BLaER1 (cell line): ENCODE measurements at regions not wholly inside any gene's neighbourhood (a gene's known extent, or its start where the extent isn't known, plus 50 kb on each side); places are given as distances from the start of the nearest gene placed in this dataset.
"Not testable (repeated sequence)": the region's sequence is repeated elsewhere in the genome, so short reads cannot be mapped to it uniquely, and the experiment has no call there.

Experiments
- H3K27ac ChIP-seq: shearing (Covaris generic); formaldehyde crosslinking; 2 replicates; pipeline ENCODE4 v1.8.1; 2022
- H3K27me3 ChIP-seq: shearing (Covaris generic); formaldehyde crosslinking; 2 replicates; pipeline ENCODE4 v1.8.1; 2022
- H3K36me3 ChIP-seq: shearing (Covaris generic); formaldehyde crosslinking; 2 replicates; pipeline ENCODE4 v1.8.1; 2022
- H3K4me1 ChIP-seq: shearing (Covaris generic); formaldehyde crosslinking; 2 replicates; pipeline ENCODE4 v1.8.1; 2022
- H3K4me2 ChIP-seq: shearing (Covaris generic); formaldehyde crosslinking; 2 replicates; pipeline ENCODE4 v1.8.1; 2022
- H3K4me3 ChIP-seq: shearing (Covaris generic); formaldehyde crosslinking; 2 replicates; pipeline ENCODE4 v1.8.1; 2022
- H3K9ac ChIP-seq: shearing (Covaris generic); formaldehyde crosslinking; 2 replicates; pipeline ENCODE4 v1.8.1; 2022
- H3K9me3 ChIP-seq: shearing (Covaris generic); formaldehyde crosslinking; 2 replicates; pipeline ENCODE4 v1.8.1; 2022
- H4K20me1 ChIP-seq: shearing (Covaris generic); formaldehyde crosslinking; 2 replicates; pipeline ENCODE4 v1.8.1; 2022
- Cebpa-rat ChIP-seq: shearing (Covaris generic); IDR thresholded peaks from 2 replicates; pipeline ENCODE4 v1.8.1; 2022

GRCh38 chr6:86147859-86148258 lies 505.2 kb upstream of the SYNCRIP start:
- H3K4me1 ChIP-seq, result no peaks in the 10 kb centered on the region
- H3K9me3 ChIP-seq, result no peaks in the 10 kb centered on the region
- no peak overlapping the region for H3K4me3 ChIP-seq
- no peaks in the 10 kb centered on the region for H3K36me3 ChIP-seq
- no peak overlapping the region for H3K27ac ChIP-seq
- H3K4me2 ChIP-seq, result no peak overlapping the region
- no peak for TF ChIP-seq Cebpa-rat
- H4K20me1 ChIP-seq, result no peaks in the 10 kb centered on the region
- H3K27me3 ChIP-seq, result no peaks in the 10 kb centered on the region
- H3K9ac ChIP-seq, result no peak overlapping the region

GRCh38 chr6:86147311-86147710 lies 504.6 kb upstream of the SYNCRIP start:
- no peaks in the 10 kb centered on the region for H3K9me3 ChIP-seq
- no peak overlapping the region for H3K27ac ChIP-seq
- H3K9ac ChIP-seq, result no peak overlapping the region
- H4K20me1 ChIP-seq, result no peaks in the 10 kb centered on the region
- H3K4me3 ChIP-seq, result no peak overlapping the region
- no peak overlapping the region for H3K4me2 ChIP-seq
- no peak for TF ChIP-seq Cebpa-rat
- no peaks in the 10 kb centered on the region for H3K36me3 ChIP-seq
- H3K4me1 ChIP-seq, result no peaks in the 10 kb centered on the region
- H3K27me3 ChIP-seq, result no peaks in the 10 kb centered on the region

GRCh38 chr6:86146751-86147150 lies 504.1 kb upstream of the SYNCRIP start:
- H3K9ac ChIP-seq, H3K9me3 ChIP-seq, H3K4me1 ChIP-seq, H3K4me3 ChIP-seq, H3K36me3 ChIP-seq, H3K27me3 ChIP-seq, H3K4me2 ChIP-seq, H3K27ac ChIP-seq, H4K20me1 ChIP-seq: not testable (repeated sequence)

- no peaks in the 10 kb centered on the region for H4K20me1 ChIP-seq
- no peak overlapping the region for H3K9ac ChIP-seq
- H3K9me3 ChIP-seq, result no peaks in the 10 kb centered on the region
- no peaks in the 10 kb centered on the region for H3K27me3 ChIP-seq
- H3K4me2 ChIP-seq, result no peak overlapping the region
- TF ChIP-seq Cebpa-rat, result no peak
- no peaks in the 10 kb centered on the region for H3K36me3 ChIP-seq
- H3K27ac ChIP-seq, result no peak overlapping the region
- no peak overlapping the region for H3K4me3 ChIP-seq
- no peaks in the 10 kb centered on the region for H3K4me1 ChIP-seq
These were observed 499.6 kb upstream of the SYNCRIP start for GRCh38 chr6:86142326-86142725.

GRCh38 chr6:86128130-86128814 lies 485.6 kb upstream of the SYNCRIP start:
- H3K36me3 ChIP-seq, result no peaks in the 10 kb centered on the region
- H3K9ac ChIP-seq, result no peak overlapping the region
- no peak overlapping the region for H3K4me2 ChIP-seq
- H3K27me3 ChIP-seq, result no peaks in the 10 kb centered on the region
- H3K4me1 ChIP-seq, result no peaks in the 10 kb centered on the region
- no peak for TF ChIP-seq Cebpa-rat
- H3K9me3 ChIP-seq, result no peaks in the 10 kb centered on the region
- H3K4me3 ChIP-seq, result no peak overlapping the region
- H4K20me1 ChIP-seq, result no peaks in the 10 kb centered on the region
- H3K27ac ChIP-seq, result no peak overlapping the region

- H3K27me3 ChIP-seq, result no peaks in the 10 kb centered on the region
- no peaks in the 10 kb centered on the region for H4K20me1 ChIP-seq
- H3K4me1 ChIP-seq, result no peaks in the 10 kb centered on the region
- no peaks in the 10 kb centered on the region for H3K36me3 ChIP-seq
- no peak for TF ChIP-seq Cebpa-rat
- no peak overlapping the region for H3K9ac ChIP-seq
- H3K4me2 ChIP-seq, result no peak overlapping the region
- H3K9me3 ChIP-seq, result no peaks in the 10 kb centered on the region
- H3K27ac ChIP-seq, result no peak overlapping the region
- H3K4me3 ChIP-seq, result no peak overlapping the region
These were observed 479.4 kb upstream of the SYNCRIP start for GRCh38 chr6:86122086-86122485.

- Histone ChIP-seq H3K9me3 (no peaks in the 10 kb centered on the region), H3K36me3 (no peaks in the 10 kb centered on the region), H3K4me3 (no peak overlapping the region), H3K27ac (no peak overlapping the region), H3K4me1 (no peaks in the 10 kb centered on the region), H3K4me2 (no peak overlapping the region), H3K27me3 (no peaks in the 10 kb centered on the region), H4K20me1 (no peaks in the 10 kb centered on the region), H3K9ac (no peak overlapping the region)
- TF ChIP-seq Cebpa-rat, result no peak
These were observed 475.6 kb upstream of the SYNCRIP start for GRCh38 chr6:86118271-86118670.

- Histone ChIP-seq H3K27me3 (no peaks in the 10 kb centered on the region), H3K27ac (no peak overlapping the region), H3K4me3 (no peak overlapping the region), H4K20me1 (no peaks in the 10 kb centered on the region), H3K9me3 (no peaks in the 10 kb centered on the region), H3K4me1 (no peaks in the 10 kb centered on the region), H3K9ac (no peak overlapping the region), H3K36me3 (no peaks in the 10 kb centered on the region), H3K4me2 (no peak overlapping the region)
- no peak for TF ChIP-seq Cebpa-rat
These were observed 465.3 kb upstream of the SYNCRIP start for GRCh38 chr6:86107985-86108384.

GRCh38 chr6:86087954-86088353 lies 445.3 kb upstream of the SYNCRIP start:
- Histone ChIP-seq H3K4me1 (no peaks in the 10 kb centered on the region), H3K4me2 (no peak overlapping the region), H3K9ac (no peak overlapping the region), H3K4me3 (no peak overlapping the region), H3K36me3 (no peaks in the 10 kb centered on the region), H3K27me3 (no peaks in the 10 kb centered on the region), H4K20me1 (no peaks in the 10 kb centered on the region), H3K27ac (no peak overlapping the region), H3K9me3 (no peaks in the 10 kb centered on the region)
- TF ChIP-seq Cebpa-rat, result no peak

GRCh38 chr6:86079938-86080337 lies 437.3 kb upstream of the SYNCRIP start:
- Histone ChIP-seq H3K4me3 (no peak overlapping the region), H3K9me3 (no peaks in the 10 kb centered on the region), H3K36me3 (no peaks in the 10 kb centered on the region), H3K9ac (no peak overlapping the region), H3K27ac (no peak overlapping the region), H4K20me1 (no peaks in the 10 kb centered on the region), H3K4me1 (0 out of 2 replicates have a peak, but pooled peaks cover 6% of the 10 kb centered on the region), H3K27me3 (no peaks in the 10 kb centered on the region), H3K4me2 (no peak overlapping the region)
- TF ChIP-seq Cebpa-rat, result no peak

GRCh38 chr6:86070151-86070550 lies 427.5 kb upstream of the SYNCRIP start:
- Histone ChIP-seq H3K4me3 (no peak overlapping the region), H3K27me3 (no peaks in the 10 kb centered on the region), H3K27ac (no peak overlapping the region), H3K9ac (no peak overlapping the region), H3K9me3 (no peaks in the 10 kb centered on the region), H3K36me3 (no peaks in the 10 kb centered on the region), H3K4me1 (no peaks in the 10 kb centered on the region), H3K4me2 (no peak overlapping the region), H4K20me1 (no peaks in the 10 kb centered on the region)
- no peak for TF ChIP-seq Cebpa-rat

GRCh38 chr6:86065002-86065401 lies 422.3 kb upstream of the SYNCRIP start:
- H4K20me1 ChIP-seq, H3K36me3 ChIP-seq, H3K4me1 ChIP-seq, H3K27me3 ChIP-seq, H3K4me2 ChIP-seq, H3K9ac ChIP-seq, H3K4me3 ChIP-seq, H3K27ac ChIP-seq, H3K9me3 ChIP-seq: not testable (repeated sequence)

GRCh38 chr6:86057293-86057980 lies 414.8 kb upstream of the SYNCRIP start:
- H3K27me3 ChIP-seq, H3K27ac ChIP-seq, H3K9ac ChIP-seq, H3K4me3 ChIP-seq, H4K20me1 ChIP-seq, H3K36me3 ChIP-seq, H3K9me3 ChIP-seq, H3K4me2 ChIP-seq, H3K4me1 ChIP-seq: not testable (repeated sequence)
